ENCODE measurements at regions not wholly inside any gene's neighbourhood (a gene's known extent, or its start where the extent isn't known, plus 50 kb on each side); places are given as distances from the start of the nearest gene placed in this dataset.

DNA sequence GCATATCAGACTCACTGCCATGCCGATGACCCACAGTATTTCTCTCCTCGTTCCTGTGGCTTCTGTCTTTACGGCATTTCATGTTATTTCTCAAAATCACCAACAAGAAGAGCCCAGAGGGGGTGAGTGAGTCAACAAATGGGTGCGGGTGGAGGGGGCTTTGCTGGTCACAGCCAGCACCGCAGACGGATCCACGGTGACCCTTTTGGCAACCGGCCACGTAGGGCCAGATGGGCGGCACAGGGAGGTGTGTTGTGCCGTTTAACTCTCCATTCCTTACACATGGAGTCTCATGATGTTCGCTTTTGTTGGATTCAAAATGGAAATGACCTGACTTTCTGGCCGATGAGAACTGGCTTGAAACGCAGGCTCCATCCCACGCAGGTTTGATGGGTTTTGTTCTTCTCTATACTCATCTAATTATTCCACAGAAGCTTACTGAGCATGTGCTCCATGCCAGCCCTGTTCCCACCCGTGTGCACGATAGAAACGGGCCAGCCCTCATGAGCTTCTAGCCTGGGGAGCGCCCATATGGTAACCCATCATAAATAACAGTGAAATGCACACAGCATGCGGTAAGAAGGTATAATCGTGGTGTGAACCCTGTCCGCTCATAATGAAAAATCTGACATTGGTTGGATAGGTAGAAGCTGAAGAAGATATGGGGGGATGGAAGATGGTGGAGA, 319.9 kb downstream of the BRD1 start:
- TF ChIP-seq, protein P1, sequence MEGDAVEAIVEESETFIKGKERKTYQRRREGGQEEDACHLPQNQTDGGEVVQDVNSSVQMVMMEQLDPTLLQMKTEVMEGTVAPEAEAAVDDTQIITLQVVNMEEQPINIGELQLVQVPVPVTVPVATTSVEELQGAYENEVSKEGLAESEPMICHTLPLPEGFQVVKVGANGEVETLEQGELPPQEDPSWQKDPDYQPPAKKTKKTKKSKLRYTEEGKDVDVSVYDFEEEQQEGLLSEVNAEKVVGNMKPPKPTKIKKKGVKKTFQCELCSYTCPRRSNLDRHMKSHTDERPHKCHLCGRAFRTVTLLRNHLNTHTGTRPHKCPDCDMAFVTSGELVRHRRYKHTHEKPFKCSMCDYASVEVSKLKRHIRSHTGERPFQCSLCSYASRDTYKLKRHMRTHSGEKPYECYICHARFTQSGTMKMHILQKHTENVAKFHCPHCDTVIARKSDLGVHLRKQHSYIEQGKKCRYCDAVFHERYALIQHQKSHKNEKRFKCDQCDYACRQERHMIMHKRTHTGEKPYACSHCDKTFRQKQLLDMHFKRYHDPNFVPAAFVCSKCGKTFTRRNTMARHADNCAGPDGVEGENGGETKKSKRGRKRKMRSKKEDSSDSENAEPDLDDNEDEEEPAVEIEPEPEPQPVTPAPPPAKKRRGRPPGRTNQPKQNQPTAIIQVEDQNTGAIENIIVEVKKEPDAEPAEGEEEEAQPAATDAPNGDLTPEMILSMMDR (IDR thresholded peaks at IDR 0.05; ENCODE audit: low read depth, low read length): no peak
- TF ChIP-seq POLR2A (IDR thresholded peaks at IDR 0.05; ENCODE audit: extremely low read depth, insufficient read length) (no peak), MAX (IDR thresholded peaks at IDR 0.05; ENCODE audit: low read depth, low read length) (no peak), MYC (IDR thresholded peaks at IDR 0.05; ENCODE audit: low read depth, low read length) (no peak)

Measured in NB4 (cell line).